OCI-LY7 (cell line): ENCODE measurements at regions not wholly inside any gene's neighbourhood (a gene's known extent, or its start where the extent isn't known, plus 50 kb on each side); places are given as distances from the start of the nearest gene placed in this dataset.

Experiments
- EZH2phosphoT487 ChIP-seq: fragments of 200-600 bp; sonication (generic); IDR thresholded peaks from 2 replicates; pipeline ENCODE4 v1.6.1; 2018; ENCODE audit warnings: low read depth, borderline replicate concordance, mild to moderate bottlenecking, mixed run types, antibody characterized with exemption, low read length, moderate library complexity, mixed read lengths
- TF ChIP-seq, protein P1 (sequence below): fragments of 200-600 bp; sonication (generic); conservative IDR thresholded peaks from 2 replicates; pipeline ENCODE4 v1.5.1; 2014; ENCODE audit warnings: mild to moderate bottlenecking, antibody characterized with exemption, low read length, moderate library complexity, mixed read lengths

DNA sequence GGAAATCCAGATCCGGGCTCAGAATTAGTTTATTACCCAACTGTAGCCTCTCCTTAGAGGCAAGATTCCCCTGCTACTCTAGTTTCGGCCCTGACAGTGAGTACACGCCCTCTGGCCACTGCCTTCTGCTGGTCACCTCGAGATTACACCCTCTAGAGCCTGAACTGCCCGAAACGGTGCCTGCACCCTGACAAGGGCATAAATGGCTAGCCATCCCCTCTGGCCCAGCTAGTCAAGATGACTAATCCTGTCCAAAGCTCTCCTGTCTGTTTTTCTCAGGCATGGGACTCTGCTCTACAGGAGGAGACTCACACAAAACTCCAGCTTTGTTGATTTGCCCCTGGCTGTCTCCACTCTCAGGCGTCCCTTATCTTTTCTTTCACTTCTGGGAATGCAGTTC, 150.5 kb upstream of the UBE2E2 start:
- TF ChIP-seq, protein P1, sequence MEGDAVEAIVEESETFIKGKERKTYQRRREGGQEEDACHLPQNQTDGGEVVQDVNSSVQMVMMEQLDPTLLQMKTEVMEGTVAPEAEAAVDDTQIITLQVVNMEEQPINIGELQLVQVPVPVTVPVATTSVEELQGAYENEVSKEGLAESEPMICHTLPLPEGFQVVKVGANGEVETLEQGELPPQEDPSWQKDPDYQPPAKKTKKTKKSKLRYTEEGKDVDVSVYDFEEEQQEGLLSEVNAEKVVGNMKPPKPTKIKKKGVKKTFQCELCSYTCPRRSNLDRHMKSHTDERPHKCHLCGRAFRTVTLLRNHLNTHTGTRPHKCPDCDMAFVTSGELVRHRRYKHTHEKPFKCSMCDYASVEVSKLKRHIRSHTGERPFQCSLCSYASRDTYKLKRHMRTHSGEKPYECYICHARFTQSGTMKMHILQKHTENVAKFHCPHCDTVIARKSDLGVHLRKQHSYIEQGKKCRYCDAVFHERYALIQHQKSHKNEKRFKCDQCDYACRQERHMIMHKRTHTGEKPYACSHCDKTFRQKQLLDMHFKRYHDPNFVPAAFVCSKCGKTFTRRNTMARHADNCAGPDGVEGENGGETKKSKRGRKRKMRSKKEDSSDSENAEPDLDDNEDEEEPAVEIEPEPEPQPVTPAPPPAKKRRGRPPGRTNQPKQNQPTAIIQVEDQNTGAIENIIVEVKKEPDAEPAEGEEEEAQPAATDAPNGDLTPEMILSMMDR: no peak
- TF ChIP-seq EZH2phosphoT487: no peak
